HL-60 (cell line): ENCODE measurements at regions not wholly inside any gene's neighbourhood (a gene's known extent, or its start where the extent isn't known, plus 50 kb on each side); places are given as distances from the start of the nearest gene placed in this dataset.

Experiments
- DNase-seq, 2 experiments: peaks; one replicate each; pipeline ENCODE4 v3.0.0-alpha.2; 2010 to 2020; ENCODE audit warnings: low read depth in 1 of 2, low spot score in 1 of 2
- H3K27ac ChIP-seq: fragments of 250-450 bp; sonication (Bioruptor Pico); replicated peaks from 2 replicates; pipeline ENCODE4 v1.5.1; 2020; ENCODE audit warnings: mild to moderate bottlenecking, moderate library complexity
- H3K27me3 ChIP-seq: fragments of 250-450 bp; sonication (Bioruptor Pico); 2 replicates; pipeline ENCODE4 v1.5.1; 2021; ENCODE audit warnings: mild to moderate bottlenecking, moderate library complexity; ENCODE audit not compliant: insufficient read depth, poor library complexity, severe bottlenecking
- H3K4me3 ChIP-seq: replicated peaks from 2 replicates; pipeline ENCODE4 v1.5.1; 2011; ENCODE audit warnings: mild to moderate bottlenecking, control low read depth, low read length; ENCODE audit not compliant: insufficient read depth
- CTCF ChIP-seq: IDR thresholded peaks from one replicate; pipeline ENCODE4 v1.5.1; 2011; ENCODE audit warnings: low read length, control low read depth, inconsistent platforms; ENCODE audit not compliant: insufficient read depth
- GABPA ChIP-seq: IDR thresholded peaks from 2 replicates; pipeline ENCODE4 v1.6.1; 2012; ENCODE audit warnings: low read depth
- POLR2AphosphoS5 ChIP-seq: IDR thresholded peaks from 2 replicates; pipeline ENCODE4 v1.6.1; 2012; ENCODE audit warnings: low read depth
- REST ChIP-seq: IDR thresholded peaks from 2 replicates; pipeline ENCODE4 v1.6.1; 2012; ENCODE audit warnings: low read depth; ENCODE audit not compliant: insufficient replicate concordance
- SPI1 ChIP-seq: IDR thresholded peaks from 2 replicates; pipeline ENCODE4 v1.6.1; 2012; ENCODE audit warnings: low read depth, mild to moderate bottlenecking, borderline replicate concordance

- Histone ChIP-seq H3K27me3 (no peaks in the 10 kb centered on the region), H3K4me3 (no peak overlapping the region), H3K27ac (no peak overlapping the region)
- no peak for TF ChIP-seq REST
- DNase-seq, result no peak
Measured at GRCh38 chr18:39414009-39414700, 1848.6 kb upstream of the CELF4 start.

- no peaks in the 10 kb centered on the region for H3K27me3 ChIP-seq
- no peak for DNase-seq
- TF ChIP-seq SPI1, result no peak
- TF ChIP-seq REST, result no peak
- no peak for TF ChIP-seq CTCF
- no peak for TF ChIP-seq POLR2AphosphoS5
- no peak for TF ChIP-seq GABPA
- no peak overlapping the region for H3K27ac ChIP-seq
- H3K4me3 ChIP-seq, result no peak overlapping the region
Measured at GRCh38 chr18:39406941-39407340, 1841.3 kb upstream of the CELF4 start.

- Histone ChIP-seq H3K27me3 (no peaks in the 10 kb centered on the region), H3K27ac (no peak overlapping the region), H3K4me3 (no peak overlapping the region)
- no peak for DNase-seq
- no peak for TF ChIP-seq POLR2AphosphoS5
- TF ChIP-seq REST, result no peak
- no peak for TF ChIP-seq SPI1
- TF ChIP-seq GABPA, result no peak
- TF ChIP-seq CTCF, result no peak
Measured at GRCh38 chr18:39403121-39403520, 1837.5 kb upstream of the CELF4 start.
